Liver (tissue), 3 donors: ENCODE measurements at regions not wholly inside any gene's neighbourhood (a gene's known extent, or its start where the extent isn't known, plus 50 kb on each side); places are given as distances from the start of the nearest gene placed in this dataset.

Experiments
- EGR1 ChIP-seq, 2 donors: IDR thresholded peaks; 2 replicates each; pipeline ENCODE4 v1.6.1; 2016 to 2018; ENCODE audit warnings: antibody characterized with exemption in 2 of 2, low read depth in 2 of 2
- FOXA1 ChIP-seq: IDR thresholded peaks from 2 replicates; pipeline ENCODE4 v1.6.1; 2016; ENCODE audit warnings: antibody characterized with exemption
- GABPA ChIP-seq, 2 donors: IDR thresholded peaks in 1 of 2; conservative IDR thresholded peaks in 1 of 2; 2 replicates each; pipeline ENCODE4 v1.6.1; 2016; ENCODE audit warnings: antibody characterized with exemption in 2 of 2, mild to moderate bottlenecking in 1 of 2, moderate library complexity in 1 of 2
- HNF4G ChIP-seq: IDR thresholded peaks from 2 replicates; pipeline ENCODE4 v1.6.1; 2016; ENCODE audit warnings: antibody characterized with exemption
- RAD21 ChIP-seq, 2 donors: IDR thresholded peaks; 2 replicates each; pipeline ENCODE4 v1.6.1; 2016; ENCODE audit warnings: antibody characterized with exemption in 2 of 2, mild to moderate bottlenecking in 2 of 2
- RXRA ChIP-seq, 2 donors: IDR thresholded peaks; 2 replicates each; pipeline ENCODE4 v1.6.1; 2017 to 2018; ENCODE audit warnings: antibody characterized with exemption in 2 of 2, mild to moderate bottlenecking in 1 of 2
- SP1 ChIP-seq: IDR thresholded peaks from 2 replicates; pipeline ENCODE4 v1.6.1; 2018; ENCODE audit warnings: antibody characterized with exemption, mild to moderate bottlenecking
- TAF1 ChIP-seq: conservative IDR thresholded peaks from 2 replicates; pipeline ENCODE4 v1.6.1; 2016; ENCODE audit warnings: antibody characterized with exemption, mild to moderate bottlenecking
- TF ChIP-seq, protein P1 (sequence below): fragments of 150-350 bp; IDR thresholded peaks from 2 replicates; pipeline ENCODE4 v1.5.1; 2017; ENCODE audit warnings: improper control_type of control experiment, low read depth, low read length; ENCODE audit not compliant: missing input control
- TF ChIP-seq, protein P2 (sequence below): IDR thresholded peaks from 2 replicates; pipeline ENCODE4 v1.6.1; 2016; ENCODE audit warnings: antibody characterized with exemption
- TF ChIP-seq, protein P3 (sequence below): IDR thresholded peaks from 2 replicates; pipeline ENCODE4 v1.6.1; 2016; ENCODE audit warnings: antibody characterized with exemption, mild to moderate bottlenecking
- donor health status: healthy.
- donor health status: healthy.

DNA sequence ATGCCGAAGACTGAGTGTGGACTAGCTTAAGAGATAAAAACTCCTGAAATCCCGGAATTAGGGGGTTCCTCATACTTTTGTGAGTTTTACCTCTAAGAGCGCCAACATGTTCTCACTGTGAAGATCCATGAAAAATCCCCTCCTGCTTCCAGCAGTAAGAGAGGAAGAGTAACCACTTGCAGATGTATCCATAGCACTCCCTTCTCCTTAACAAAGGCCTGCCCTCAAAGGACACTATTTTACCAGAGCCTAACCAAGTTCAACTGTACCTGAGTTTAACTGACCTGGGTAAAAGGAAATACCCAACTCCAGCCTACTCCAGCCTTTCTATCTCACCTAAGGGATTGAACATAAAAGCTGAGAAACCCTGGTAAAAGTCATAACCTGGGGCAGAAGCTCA lies 280.9 kb downstream of the POLR1F start:
- TF ChIP-seq, protein P1, sequence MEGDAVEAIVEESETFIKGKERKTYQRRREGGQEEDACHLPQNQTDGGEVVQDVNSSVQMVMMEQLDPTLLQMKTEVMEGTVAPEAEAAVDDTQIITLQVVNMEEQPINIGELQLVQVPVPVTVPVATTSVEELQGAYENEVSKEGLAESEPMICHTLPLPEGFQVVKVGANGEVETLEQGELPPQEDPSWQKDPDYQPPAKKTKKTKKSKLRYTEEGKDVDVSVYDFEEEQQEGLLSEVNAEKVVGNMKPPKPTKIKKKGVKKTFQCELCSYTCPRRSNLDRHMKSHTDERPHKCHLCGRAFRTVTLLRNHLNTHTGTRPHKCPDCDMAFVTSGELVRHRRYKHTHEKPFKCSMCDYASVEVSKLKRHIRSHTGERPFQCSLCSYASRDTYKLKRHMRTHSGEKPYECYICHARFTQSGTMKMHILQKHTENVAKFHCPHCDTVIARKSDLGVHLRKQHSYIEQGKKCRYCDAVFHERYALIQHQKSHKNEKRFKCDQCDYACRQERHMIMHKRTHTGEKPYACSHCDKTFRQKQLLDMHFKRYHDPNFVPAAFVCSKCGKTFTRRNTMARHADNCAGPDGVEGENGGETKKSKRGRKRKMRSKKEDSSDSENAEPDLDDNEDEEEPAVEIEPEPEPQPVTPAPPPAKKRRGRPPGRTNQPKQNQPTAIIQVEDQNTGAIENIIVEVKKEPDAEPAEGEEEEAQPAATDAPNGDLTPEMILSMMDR = no peak
- TF ChIP-seq EGR1 (IDR thresholded peaks at IDR 0.05; ENCODE audit: low read depth in 2 of 2) = no peak
- no peak for TF ChIP-seq RAD21 (IDR thresholded peaks at IDR 0.05)
- no peak for TF ChIP-seq GABPA (IDR thresholded peaks at IDR 0.05 in 1 of 2, conservative IDR thresholded peaks at IDR 0.05 in 1 of 2)
- TF ChIP-seq, protein P2, sequence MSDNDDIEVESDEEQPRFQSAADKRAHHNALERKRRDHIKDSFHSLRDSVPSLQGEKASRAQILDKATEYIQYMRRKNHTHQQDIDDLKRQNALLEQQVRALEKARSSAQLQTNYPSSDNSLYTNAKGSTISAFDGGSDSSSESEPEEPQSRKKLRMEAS = no peak
- no peak for TF ChIP-seq SP1
- no peak for TF ChIP-seq RXRA (IDR thresholded peaks at IDR 0.05)
- TF ChIP-seq, protein P3, sequence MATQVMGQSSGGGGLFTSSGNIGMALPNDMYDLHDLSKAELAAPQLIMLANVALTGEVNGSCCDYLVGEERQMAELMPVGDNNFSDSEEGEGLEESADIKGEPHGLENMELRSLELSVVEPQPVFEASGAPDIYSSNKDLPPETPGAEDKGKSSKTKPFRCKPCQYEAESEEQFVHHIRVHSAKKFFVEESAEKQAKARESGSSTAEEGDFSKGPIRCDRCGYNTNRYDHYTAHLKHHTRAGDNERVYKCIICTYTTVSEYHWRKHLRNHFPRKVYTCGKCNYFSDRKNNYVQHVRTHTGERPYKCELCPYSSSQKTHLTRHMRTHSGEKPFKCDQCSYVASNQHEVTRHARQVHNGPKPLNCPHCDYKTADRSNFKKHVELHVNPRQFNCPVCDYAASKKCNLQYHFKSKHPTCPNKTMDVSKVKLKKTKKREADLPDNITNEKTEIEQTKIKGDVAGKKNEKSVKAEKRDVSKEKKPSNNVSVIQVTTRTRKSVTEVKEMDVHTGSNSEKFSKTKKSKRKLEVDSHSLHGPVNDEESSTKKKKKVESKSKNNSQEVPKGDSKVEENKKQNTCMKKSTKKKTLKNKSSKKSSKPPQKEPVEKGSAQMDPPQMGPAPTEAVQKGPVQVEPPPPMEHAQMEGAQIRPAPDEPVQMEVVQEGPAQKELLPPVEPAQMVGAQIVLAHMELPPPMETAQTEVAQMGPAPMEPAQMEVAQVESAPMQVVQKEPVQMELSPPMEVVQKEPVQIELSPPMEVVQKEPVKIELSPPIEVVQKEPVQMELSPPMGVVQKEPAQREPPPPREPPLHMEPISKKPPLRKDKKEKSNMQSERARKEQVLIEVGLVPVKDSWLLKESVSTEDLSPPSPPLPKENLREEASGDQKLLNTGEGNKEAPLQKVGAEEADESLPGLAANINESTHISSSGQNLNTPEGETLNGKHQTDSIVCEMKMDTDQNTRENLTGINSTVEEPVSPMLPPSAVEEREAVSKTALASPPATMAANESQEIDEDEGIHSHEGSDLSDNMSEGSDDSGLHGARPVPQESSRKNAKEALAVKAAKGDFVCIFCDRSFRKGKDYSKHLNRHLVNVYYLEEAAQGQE = no peak
- no peak for TF ChIP-seq TAF1
- TF ChIP-seq FOXA1 = no peak
- TF ChIP-seq HNF4G = no peak
